DOHH2 (cell line): ENCODE measurements at regions not wholly inside any gene's neighbourhood (a gene's known extent, or its start where the extent isn't known, plus 50 kb on each side); places are given as distances from the start of the nearest gene placed in this dataset.

ENCODE experiments used
- H3F3A ChIP-seq: fragments of 200-600 bp; sonication (generic), shearing (Covaris generic); 2 replicates; pipeline ENCODE4 v1.6.0; 2016; ENCODE audit warnings: antibody characterized with exemption, mild to moderate bottlenecking; ENCODE audit not compliant: control insufficient read depth, insufficient read depth
- H3K27ac ChIP-seq: fragments of 200-600 bp; sonication (generic); 2 replicates; pipeline ENCODE4 v1.5.1; 2014; ENCODE audit warnings: low read depth, mild to moderate bottlenecking, low read length, moderate library complexity
- H3K27me3 ChIP-seq: fragments of 200-600 bp; sonication (generic); 2 replicates; pipeline ENCODE4 v1.6.1; 2014; ENCODE audit warnings: mild to moderate bottlenecking, low read length, mixed read lengths; ENCODE audit not compliant: control insufficient read depth
- H3K36me3 ChIP-seq: fragments of 200-600 bp; sonication (generic); 2 replicates; pipeline ENCODE4 v1.6.1; 2014; ENCODE audit warnings: mild to moderate bottlenecking, low read length, moderate library complexity, mixed read lengths; ENCODE audit not compliant: control insufficient read depth
- H3K4me1 ChIP-seq: fragments of 200-600 bp; sonication (generic); 2 replicates; pipeline ENCODE4 v1.6.1; 2014; ENCODE audit warnings: mild to moderate bottlenecking, low read length, mixed read lengths; ENCODE audit not compliant: control insufficient read depth
- H3K4me2 ChIP-seq: fragments of 200-600 bp; sonication (generic); 2 replicates; pipeline ENCODE4 v1.6.0; 2014; ENCODE audit warnings: mild to moderate bottlenecking, low read length, moderate library complexity
- H3K4me3 ChIP-seq: fragments of 200-600 bp; sonication (generic); 2 replicates; pipeline ENCODE4 v1.5.1; 2014; ENCODE audit warnings: mild to moderate bottlenecking, low read length, mixed read lengths
- H3K79me2 ChIP-seq: fragments of 200-600 bp; sonication (generic); 2 replicates; pipeline ENCODE4 v1.6.1; 2014; ENCODE audit warnings: mild to moderate bottlenecking, low read length, mixed read lengths; ENCODE audit not compliant: control insufficient read depth
- H3K9me2 ChIP-seq: fragments of 200-600 bp; sonication (generic); replicated peaks from 2 replicates; pipeline ENCODE4 v1.6.1; 2014; ENCODE audit warnings: mild to moderate bottlenecking, low read length, mixed read lengths; ENCODE audit not compliant: control insufficient read depth
- H3K9me3 ChIP-seq: fragments of 200-600 bp; sonication (generic); 2 replicates; pipeline ENCODE4 v1.6.1; 2014; ENCODE audit warnings: antibody characterized with exemption, low read length, mixed read lengths; ENCODE audit not compliant: control insufficient read depth, insufficient read depth
- H4K20me1 ChIP-seq: fragments of 200-600 bp; sonication (generic); 2 replicates; pipeline ENCODE4 v1.6.0; 2014; ENCODE audit warnings: low read depth, mild to moderate bottlenecking, antibody characterized with exemption, low read length, moderate library complexity; ENCODE audit not compliant: control insufficient read depth, insufficient read depth
- CTCF ChIP-seq: fragments of 200-600 bp; sonication (generic); IDR thresholded peaks from one replicate; pipeline ENCODE4 v1.5.1; 2014; ENCODE audit warnings: antibody characterized with exemption, mild to moderate bottlenecking, low read depth, low read length; ENCODE audit not compliant: poor library complexity, severe bottlenecking
- EZH2phosphoT487 ChIP-seq: fragments of 200-600 bp; sonication (generic); IDR thresholded peaks from 2 replicates; pipeline ENCODE4 v1.6.1; 2017; ENCODE audit warnings: borderline replicate concordance, mild to moderate bottlenecking, antibody characterized with exemption, low read length, moderate library complexity, mixed read lengths

DNA sequence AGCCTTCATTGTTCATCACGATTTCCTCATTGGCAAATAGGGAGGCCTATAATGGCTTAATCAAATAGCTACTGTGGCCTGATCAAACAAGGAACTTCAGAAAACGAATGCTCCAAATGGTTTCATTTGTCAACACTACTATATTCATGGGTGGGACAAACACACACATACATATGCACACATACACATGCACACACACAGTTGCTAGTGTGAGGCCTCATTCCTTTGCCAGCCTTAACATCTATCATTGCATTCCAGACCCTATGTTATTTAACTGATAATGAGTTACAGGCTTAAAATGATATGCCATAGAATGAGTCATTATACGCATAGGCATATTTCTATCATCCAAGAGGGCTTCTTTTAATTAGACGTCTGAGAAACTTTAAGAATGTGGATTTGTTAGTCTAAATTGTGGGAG is 140.2 kb downstream of the KLF5 start:
- H3K4me3 ChIP-seq: no peak overlapping the region
- H3K36me3 ChIP-seq: no peaks in the 10 kb centered on the region
- no peak overlapping the region for H3K4me2 ChIP-seq
- H3K4me1 ChIP-seq: no peaks in the 10 kb centered on the region
- no peaks in the 10 kb centered on the region for H3F3A ChIP-seq
- TF ChIP-seq CTCF: no peak
- TF ChIP-seq EZH2phosphoT487: no peak
- no peaks in the 10 kb centered on the region for H3K27me3 ChIP-seq
- no peaks in the 10 kb centered on the region for H3K9me2 ChIP-seq
- H3K27ac ChIP-seq: no peak overlapping the region
- no peaks in the 10 kb centered on the region for H3K9me3 ChIP-seq
- H4K20me1 ChIP-seq: no peaks in the 10 kb centered on the region
- no peaks in the 10 kb centered on the region for H3K79me2 ChIP-seq

- TF ChIP-seq CTCF (no peak), EZH2phosphoT487 (no peak)
These were observed 136.3 kb downstream of the KLF5 start for GRCh38 chr13:73195091-73195490.

GRCh38 chr13:73194310-73194709 is 135.5 kb downstream of the KLF5 start:
- no peaks in the 10 kb centered on the region for H3K36me3 ChIP-seq
- H3F3A ChIP-seq: no peaks in the 10 kb centered on the region
- no peak overlapping the region for H3K27ac ChIP-seq
- H3K4me3 ChIP-seq: no peak overlapping the region
- no peaks in the 10 kb centered on the region for H3K9me3 ChIP-seq
- H3K4me2 ChIP-seq: no peak overlapping the region
- H3K27me3 ChIP-seq: no peaks in the 10 kb centered on the region
- TF ChIP-seq EZH2phosphoT487 (no peak), CTCF (no peak)
- H4K20me1 ChIP-seq: no peaks in the 10 kb centered on the region
- H3K4me1 ChIP-seq: no peaks in the 10 kb centered on the region
- H3K79me2 ChIP-seq: no peaks in the 10 kb centered on the region
- no peaks in the 10 kb centered on the region for H3K9me2 ChIP-seq

More at GRCh38 chr13:73195091-73195490, 136.3 kb downstream of the KLF5 start:
- Histone ChIP-seq H3K79me2 (no peaks in the 10 kb centered on the region), H3K9me2 (no peaks in the 10 kb centered on the region), H3K9me3 (no peaks in the 10 kb centered on the region), H3K4me2 (no peak overlapping the region), H3K36me3 (no peaks in the 10 kb centered on the region), H3K27ac (no peak overlapping the region), H3F3A (no peaks in the 10 kb centered on the region), H3K27me3 (no peaks in the 10 kb centered on the region), H3K4me1 (no peaks in the 10 kb centered on the region), H4K20me1 (no peaks in the 10 kb centered on the region), H3K4me3 (no peak overlapping the region)

- no peaks in the 10 kb centered on the region for H4K20me1 ChIP-seq
- H3K27me3 ChIP-seq: no peaks in the 10 kb centered on the region
- no peak overlapping the region for H3K4me2 ChIP-seq
- TF ChIP-seq EZH2phosphoT487 (no peak), CTCF (no peak)
- no peak overlapping the region for H3K27ac ChIP-seq
- no peaks in the 10 kb centered on the region for H3F3A ChIP-seq
- no peaks in the 10 kb centered on the region for H3K4me1 ChIP-seq
- no peaks in the 10 kb centered on the region for H3K79me2 ChIP-seq
- no peaks in the 10 kb centered on the region for H3K9me3 ChIP-seq
- no peaks in the 10 kb centered on the region for H3K36me3 ChIP-seq
- H3K9me2 ChIP-seq: no peaks in the 10 kb centered on the region
- H3K4me3 ChIP-seq: no peak overlapping the region
These were observed 134.7 kb downstream of the KLF5 start for GRCh38 chr13:73193554-73193953.
